Liver (tissue), 3 donors: ENCODE measurements at regions not wholly inside any gene's neighbourhood (a gene's known extent, or its start where the extent isn't known, plus 50 kb on each side); places are given as distances from the start of the nearest gene placed in this dataset.

Experiments used
- FOXA1 ChIP-seq: IDR thresholded peaks from 2 replicates; pipeline ENCODE4 v1.6.1; 2016; ENCODE audit warnings: antibody characterized with exemption
- SP1 ChIP-seq: IDR thresholded peaks from 2 replicates; pipeline ENCODE4 v1.6.1; 2018; ENCODE audit warnings: antibody characterized with exemption, mild to moderate bottlenecking
- TF ChIP-seq, protein P1 (sequence below): fragments of 150-350 bp; IDR thresholded peaks from 2 replicates; pipeline ENCODE4 v1.5.1; 2017; ENCODE audit warnings: improper control_type of control experiment, low read depth, low read length; ENCODE audit not compliant: missing input control
- TF ChIP-seq, protein P2 (sequence below): IDR thresholded peaks from 2 replicates; pipeline ENCODE4 v1.6.1; 2016; ENCODE audit warnings: antibody characterized with exemption, mild to moderate bottlenecking
- donor health status: healthy.
- donor health status: healthy.

DNA sequence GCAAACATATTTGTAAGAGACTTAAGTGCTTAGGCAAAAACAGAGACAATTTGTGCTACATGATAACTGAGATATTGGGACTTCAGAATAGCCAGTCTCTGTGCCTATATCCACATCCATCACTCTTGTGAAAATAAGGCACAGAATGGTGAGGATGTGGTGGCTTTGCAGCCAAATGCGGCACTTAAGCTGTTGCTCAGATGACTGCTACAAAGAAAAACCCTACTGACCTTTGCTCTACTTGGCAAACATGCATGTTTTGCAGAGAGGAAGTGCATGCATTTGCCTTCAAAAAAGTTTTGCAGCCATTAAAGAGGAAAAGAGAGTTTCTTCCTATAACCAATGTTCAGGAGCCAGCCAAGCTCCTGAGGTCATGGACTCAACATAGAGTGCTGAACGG, 675.0 kb upstream of the KIRREL3 start:
- TF ChIP-seq, protein P1, sequence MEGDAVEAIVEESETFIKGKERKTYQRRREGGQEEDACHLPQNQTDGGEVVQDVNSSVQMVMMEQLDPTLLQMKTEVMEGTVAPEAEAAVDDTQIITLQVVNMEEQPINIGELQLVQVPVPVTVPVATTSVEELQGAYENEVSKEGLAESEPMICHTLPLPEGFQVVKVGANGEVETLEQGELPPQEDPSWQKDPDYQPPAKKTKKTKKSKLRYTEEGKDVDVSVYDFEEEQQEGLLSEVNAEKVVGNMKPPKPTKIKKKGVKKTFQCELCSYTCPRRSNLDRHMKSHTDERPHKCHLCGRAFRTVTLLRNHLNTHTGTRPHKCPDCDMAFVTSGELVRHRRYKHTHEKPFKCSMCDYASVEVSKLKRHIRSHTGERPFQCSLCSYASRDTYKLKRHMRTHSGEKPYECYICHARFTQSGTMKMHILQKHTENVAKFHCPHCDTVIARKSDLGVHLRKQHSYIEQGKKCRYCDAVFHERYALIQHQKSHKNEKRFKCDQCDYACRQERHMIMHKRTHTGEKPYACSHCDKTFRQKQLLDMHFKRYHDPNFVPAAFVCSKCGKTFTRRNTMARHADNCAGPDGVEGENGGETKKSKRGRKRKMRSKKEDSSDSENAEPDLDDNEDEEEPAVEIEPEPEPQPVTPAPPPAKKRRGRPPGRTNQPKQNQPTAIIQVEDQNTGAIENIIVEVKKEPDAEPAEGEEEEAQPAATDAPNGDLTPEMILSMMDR: no peak
- TF ChIP-seq, protein P2, sequence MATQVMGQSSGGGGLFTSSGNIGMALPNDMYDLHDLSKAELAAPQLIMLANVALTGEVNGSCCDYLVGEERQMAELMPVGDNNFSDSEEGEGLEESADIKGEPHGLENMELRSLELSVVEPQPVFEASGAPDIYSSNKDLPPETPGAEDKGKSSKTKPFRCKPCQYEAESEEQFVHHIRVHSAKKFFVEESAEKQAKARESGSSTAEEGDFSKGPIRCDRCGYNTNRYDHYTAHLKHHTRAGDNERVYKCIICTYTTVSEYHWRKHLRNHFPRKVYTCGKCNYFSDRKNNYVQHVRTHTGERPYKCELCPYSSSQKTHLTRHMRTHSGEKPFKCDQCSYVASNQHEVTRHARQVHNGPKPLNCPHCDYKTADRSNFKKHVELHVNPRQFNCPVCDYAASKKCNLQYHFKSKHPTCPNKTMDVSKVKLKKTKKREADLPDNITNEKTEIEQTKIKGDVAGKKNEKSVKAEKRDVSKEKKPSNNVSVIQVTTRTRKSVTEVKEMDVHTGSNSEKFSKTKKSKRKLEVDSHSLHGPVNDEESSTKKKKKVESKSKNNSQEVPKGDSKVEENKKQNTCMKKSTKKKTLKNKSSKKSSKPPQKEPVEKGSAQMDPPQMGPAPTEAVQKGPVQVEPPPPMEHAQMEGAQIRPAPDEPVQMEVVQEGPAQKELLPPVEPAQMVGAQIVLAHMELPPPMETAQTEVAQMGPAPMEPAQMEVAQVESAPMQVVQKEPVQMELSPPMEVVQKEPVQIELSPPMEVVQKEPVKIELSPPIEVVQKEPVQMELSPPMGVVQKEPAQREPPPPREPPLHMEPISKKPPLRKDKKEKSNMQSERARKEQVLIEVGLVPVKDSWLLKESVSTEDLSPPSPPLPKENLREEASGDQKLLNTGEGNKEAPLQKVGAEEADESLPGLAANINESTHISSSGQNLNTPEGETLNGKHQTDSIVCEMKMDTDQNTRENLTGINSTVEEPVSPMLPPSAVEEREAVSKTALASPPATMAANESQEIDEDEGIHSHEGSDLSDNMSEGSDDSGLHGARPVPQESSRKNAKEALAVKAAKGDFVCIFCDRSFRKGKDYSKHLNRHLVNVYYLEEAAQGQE: no peak
- TF ChIP-seq SP1: no peak
- TF ChIP-seq FOXA1: no peak
